Right lobe of liver (tissue), 6 donors: ENCODE measurements at regions not wholly inside any gene's neighbourhood (a gene's known extent, or its start where the extent isn't known, plus 50 kb on each side); places are given as distances from the start of the nearest gene placed in this dataset.

ENCODE experiments used
- ATAC-seq, 4 donors: fragments of 200-7000 bp; cut with Tn5 transposase; one replicate each; pipeline ENCODE4 v1.9.1; 2020; ENCODE audit warnings: mild to moderate bottlenecking in 4 of 4, moderate library complexity in 4 of 4
- DNase-seq, 3 donors: peaks; one replicate each; pipeline ENCODE4 v3.0.0-alpha.2; 2020
- H3K27ac ChIP-seq, 3 donors: fragments of 200-600 bp; one replicate each; pipeline ENCODE4 v1.8.0; 2022
- H3K27me3 ChIP-seq, 2 donors: fragments of 200-600 bp; one replicate each; pipeline ENCODE4 v1.8.0; 2022
- H3K36me3 ChIP-seq, 4 donors: fragments of 200-600 bp; sonication (generic) in 1 of 4; one replicate each; pipeline versions ENCODE4 v1.5.1 to v1.8.0; 2017 to 2022; ENCODE audit warnings: control low read depth in 1 of 4
- H3K4me1 ChIP-seq, 4 donors: fragments of 200-600 bp; sonication (generic) in 1 of 4; one replicate each; pipeline versions ENCODE4 v1.5.1 to v1.8.0; 2017 to 2022; ENCODE audit warnings: control low read depth in 1 of 4
- H3K4me3 ChIP-seq, 3 donors: fragments of 200-600 bp; one replicate each; pipeline ENCODE4 v1.8.0; 2022
- H3K9me3 ChIP-seq, 4 donors: fragments of 200-600 bp; sonication (generic) in 1 of 4; one replicate each; pipeline versions ENCODE4 v1.5.1 to v1.8.0; 2017 to 2022; ENCODE audit warnings: control low read depth in 1 of 4
- CTCF ChIP-seq, 4 donors: fragments of 200-600 bp in 3 of 4; fragments of 450-650 bp in 1 of 4; IDR thresholded peaks; one replicate each; pipeline versions ENCODE4 v1.5.1 to v1.8.0; 2016 to 2022; ENCODE audit warnings: antibody characterized with exemption in 4 of 4, mild to moderate bottlenecking in 2 of 4
- POLR2A ChIP-seq: fragments of 450-650 bp; IDR thresholded peaks from one replicate; pipeline ENCODE4 v1.6.1; 2017; ENCODE audit warnings: antibody characterized with exemption, mild to moderate bottlenecking
- WGBS: methylation state at CpG from one replicate; pipeline ENCODE4 v1.1.6; 2018; ENCODE audit warnings: low coverage, low lambda C conversion rate; ENCODE audit not compliant: insufficient coverage; ENCODE audit errors: missing lambda C conversion rate; 5-methylcytosine and 5-hydroxymethylcytosine counted together
- intact Hi-C, 2 donors: fragments of 100-400 bp; cut with DNase I; formaldehyde crosslinking; loops; one replicate each; pipeline versions ENCODE4 v1.11.2 to v1.14.1; 2022
- donor health status: DM: no; HTN: yes; CAD: no.
- donor health status: DM: no; HTN: no; CAD: no.
- donor health status: DM: no; HTN: no; CAD: no.
- donor health status: DM: no; HTN: yes; CAD: no.
- donor health status: DM: no; HTN: yes; CAD: no.

GRCh38 chr11:104286129-104286528, 122.2 kb upstream of the PDGFD start:
- TF ChIP-seq CTCF (IDR thresholded peaks at IDR 0.05) = no peak

GRCh38 chr11:104279587-104279986, 115.6 kb upstream of the PDGFD start:
- Histone ChIP-seq H3K27me3 (no peaks in the 10 kb centered on the region), H3K27ac (no peak overlapping the region), H3K9me3 (no peaks in the 10 kb centered on the region), H3K4me1 (no peaks in the 10 kb centered on the region), H3K36me3 (no peaks in the 10 kb centered on the region), H3K4me3 (no peak overlapping the region)
- ATAC-seq = no peak
- no peak for DNase-seq
- intact Hi-C loops = no loop called here
- TF ChIP-seq POLR2A = no peak
- no peak for TF ChIP-seq CTCF (IDR thresholded peaks at IDR 0.05)

More at GRCh38 chr11:104286129-104286528, 122.2 kb upstream of the PDGFD start:
- intact Hi-C loops = no loop called here
- Histone ChIP-seq H3K27me3 (no peaks in the 10 kb centered on the region), H3K9me3 (no peaks in the 10 kb centered on the region), H3K4me3 (no peak overlapping the region), H3K27ac (no peak overlapping the region), H3K36me3 (no peaks in the 10 kb centered on the region), H3K4me1 (no peaks in the 10 kb centered on the region)
- DNase-seq (no peak), ATAC-seq (no peak)
- 24% methylated on average over 1 of the region's 1 CpG for WGBS

GRCh38 chr11:104275992-104276391, 112.0 kb upstream of the PDGFD start:
- WGBS = 7% methylated on average over 2 of the region's 2 CpGs
- H3K27me3 ChIP-seq = no peaks in the 10 kb centered on the region
- ATAC-seq = no peak
- no peak for TF ChIP-seq POLR2A
- no peak for TF ChIP-seq CTCF (IDR thresholded peaks at IDR 0.05)
- DNase-seq = no peak
- H3K27ac ChIP-seq = no peak overlapping the region
- no peak overlapping the region for H3K4me3 ChIP-seq
- intact Hi-C loops = no loop called here
- no peaks in the 10 kb centered on the region for H3K9me3 ChIP-seq
- H3K4me1 ChIP-seq = no peaks in the 10 kb centered on the region
- H3K36me3 ChIP-seq = no peaks in the 10 kb centered on the region

GRCh38 chr11:104260456-104260855, 96.5 kb upstream of the PDGFD start:
- TF ChIP-seq CTCF (IDR thresholded peaks at IDR 0.05) (no peak), POLR2A (no peak)
- H3K4me3 ChIP-seq = no peak overlapping the region
- no peaks in the 10 kb centered on the region for H3K4me1 ChIP-seq
- H3K9me3 ChIP-seq = no peaks in the 10 kb centered on the region
- H3K36me3 ChIP-seq = no peaks in the 10 kb centered on the region
- 30% methylated on average over 2 of the region's 2 CpGs for WGBS
- ATAC-seq = no peak
- no peak for DNase-seq
- no peaks in the 10 kb centered on the region for H3K27me3 ChIP-seq
- no peak overlapping the region for H3K27ac ChIP-seq
- intact Hi-C loops = no loop called here

GRCh38 chr11:104259121-104259610, 95.2 kb upstream of the PDGFD start:
- DNase-seq (no peak), ATAC-seq (no peak)
- no peaks in the 10 kb centered on the region for H3K36me3 ChIP-seq
- no peak for TF ChIP-seq CTCF (IDR thresholded peaks at IDR 0.05)
- TF ChIP-seq POLR2A = no peak
- no peaks in the 10 kb centered on the region for H3K27me3 ChIP-seq
- intact Hi-C loops = no loop called here
- H3K4me1 ChIP-seq = no peaks in the 10 kb centered on the region
- H3K27ac ChIP-seq = no peak overlapping the region
- 25% methylated on average over 4 of the region's 4 CpGs for WGBS
- H3K9me3 ChIP-seq = no peaks in the 10 kb centered on the region
- no peak overlapping the region for H3K4me3 ChIP-seq
